ENCODE measurements at regions not wholly inside any gene's neighbourhood (a gene's known extent, or its start where the extent isn't known, plus 50 kb on each side); places are given as distances from the start of the nearest gene placed in this dataset.

DNA sequence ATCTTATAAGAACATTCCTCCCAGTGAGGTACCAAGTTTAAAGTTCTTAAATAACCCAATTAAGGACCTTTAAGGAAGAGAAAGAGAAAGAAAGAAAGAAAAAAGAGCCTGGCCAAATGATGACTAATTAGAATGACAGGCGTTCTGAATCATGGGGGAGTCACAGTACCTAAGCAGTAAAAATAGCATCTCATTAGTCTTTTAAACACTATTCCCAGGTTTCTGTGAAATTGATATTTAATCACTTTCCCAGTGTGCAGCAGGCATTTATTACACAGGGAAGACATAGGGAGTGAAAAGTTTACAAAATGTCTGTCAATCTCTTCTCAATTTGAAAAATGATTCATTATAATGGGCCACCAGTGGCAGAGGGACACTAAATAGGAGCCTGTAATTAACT, 251.4 kb upstream of the MANEA start:
- Histone ChIP-seq H2AK5ac (ENCODE audit: low read length, severe bottlenecking) (no peak overlapping the region), H4K8ac (ENCODE audit: low read length) (no peak overlapping the region), H3K14ac (ENCODE audit: low read length in 2 of 2) (no peak overlapping the region), H3K79me1 (replicated peaks; ENCODE audit: low read length, poor library complexity, severe bottlenecking) (no peaks in the 10 kb centered on the region), H2BK5ac (ENCODE audit: low read depth, low read length, poor library complexity, severe bottlenecking) (no peak overlapping the region), H3K27ac (ENCODE audit: low read length, poor library complexity, severe bottlenecking) (no peak overlapping the region), H3K27me3 (ENCODE audit: control insufficient read depth in 1 of 2, insufficient read depth in 1 of 2, low read length in 2 of 2) (no peaks in the 10 kb centered on the region), H3K4me2 (ENCODE audit: low read length, poor library complexity, severe bottlenecking) (no peak overlapping the region), H2BK120ac (ENCODE audit: low read depth, low read length) (no peak overlapping the region), H2BK15ac (ENCODE audit: low read depth, poor library complexity, severe bottlenecking) (no peak overlapping the region), H4K91ac (ENCODE audit: low read length) (no peak overlapping the region), H3K9ac (ENCODE audit: low read length) (no peak overlapping the region), H3K4me3 (ENCODE audit: insufficient read depth in 1 of 2, low read depth in 1 of 2, low read length in 2 of 2) (no peak overlapping the region), H3K18ac (ENCODE audit: low read depth in 1 of 2, low read length in 2 of 2) (no peak overlapping the region), H2BK12ac (ENCODE audit: low read length in 2 of 2) (no peak overlapping the region), H3K9me3 (ENCODE audit: control insufficient read depth, low read length) (no peaks in the 10 kb centered on the region), H2AFZ (ENCODE audit: low read depth, low read length) (no peak overlapping the region), H3K4me1 (ENCODE audit: control insufficient read depth, insufficient read depth, low read depth, low read length) (no peaks in the 10 kb centered on the region), H3K4ac (ENCODE audit: low read depth in 1 of 2, low read length in 2 of 2) (no peak overlapping the region), H3K36me3 (ENCODE audit: control insufficient read depth in 1 of 2, insufficient read depth in 2 of 2, low read depth in 1 of 2, low read length in 2 of 2) (no peaks in the 10 kb centered on the region), H3K23ac (ENCODE audit: low read length in 2 of 2) (no peak overlapping the region)
- WGBS: no CpG with 5 or more reads among the region's 1 CpG
- DNase-seq: no peak

DNA sequence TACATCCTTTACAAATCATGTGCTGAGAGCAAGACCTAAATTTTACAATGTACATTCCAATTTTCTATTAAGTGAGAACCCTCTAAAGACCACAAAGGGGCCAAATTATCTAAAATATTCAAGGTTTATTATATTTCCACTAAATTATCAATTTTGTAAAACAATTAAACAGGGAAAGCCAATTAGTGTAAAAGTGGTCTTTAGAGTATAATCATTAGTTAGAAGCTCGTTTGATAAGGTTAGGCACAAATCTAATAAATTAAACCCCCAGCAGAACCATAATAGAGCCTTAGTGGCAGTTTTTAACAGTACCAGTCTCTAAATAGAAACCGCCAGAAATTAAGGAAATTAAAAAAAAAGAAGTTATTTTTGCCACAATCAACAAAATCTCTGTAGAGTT, 249.1 kb upstream of the MANEA start:
- H3K4me3 ChIP-seq (ENCODE audit: insufficient read depth in 1 of 2, low read depth in 1 of 2, low read length in 2 of 2): no peak overlapping the region
- no peak overlapping the region for H4K8ac ChIP-seq (ENCODE audit: low read length)
- H3K23ac ChIP-seq (ENCODE audit: low read length in 2 of 2): no peak overlapping the region
- DNase-seq: no peak
- H3K14ac ChIP-seq (ENCODE audit: low read length in 2 of 2): no peak overlapping the region
- no peaks in the 10 kb centered on the region for H3K27me3 ChIP-seq (ENCODE audit: control insufficient read depth in 1 of 2, insufficient read depth in 1 of 2, low read length in 2 of 2)
- H3K18ac ChIP-seq (ENCODE audit: low read depth in 1 of 2, low read length in 2 of 2): no peak overlapping the region
- H3K79me1 ChIP-seq (replicated peaks; ENCODE audit: low read length, poor library complexity, severe bottlenecking): no peaks in the 10 kb centered on the region
- H3K9me3 ChIP-seq (ENCODE audit: control insufficient read depth, low read length): no peaks in the 10 kb centered on the region
- H2BK12ac ChIP-seq (ENCODE audit: low read length in 2 of 2): no peak overlapping the region
- no peak overlapping the region for H3K4ac ChIP-seq (ENCODE audit: low read depth in 1 of 2, low read length in 2 of 2)
- no peak overlapping the region for H2AK5ac ChIP-seq (ENCODE audit: low read length, severe bottlenecking)
- no peak overlapping the region for H3K4me2 ChIP-seq (ENCODE audit: low read length, poor library complexity, severe bottlenecking)
- H3K4me1 ChIP-seq (ENCODE audit: control insufficient read depth, insufficient read depth, low read depth, low read length): no peaks in the 10 kb centered on the region
- H4K91ac ChIP-seq (ENCODE audit: low read length): no peak overlapping the region
- H2AFZ ChIP-seq (ENCODE audit: low read depth, low read length): no peak overlapping the region
- H2BK5ac ChIP-seq (ENCODE audit: low read depth, low read length, poor library complexity, severe bottlenecking): no peak overlapping the region
- H3K36me3 ChIP-seq (ENCODE audit: control insufficient read depth in 1 of 2, insufficient read depth in 2 of 2, low read depth in 1 of 2, low read length in 2 of 2): no peaks in the 10 kb centered on the region
- H3K9ac ChIP-seq (ENCODE audit: low read length): no peak overlapping the region
- no peak overlapping the region for H2BK120ac ChIP-seq (ENCODE audit: low read depth, low read length)
- WGBS: no CpG with 5 or more reads among the region's 2 CpGs
- no peak overlapping the region for H3K27ac ChIP-seq (ENCODE audit: low read length, poor library complexity, severe bottlenecking)
- no peak overlapping the region for H2BK15ac ChIP-seq (ENCODE audit: low read depth, poor library complexity, severe bottlenecking)

DNA sequence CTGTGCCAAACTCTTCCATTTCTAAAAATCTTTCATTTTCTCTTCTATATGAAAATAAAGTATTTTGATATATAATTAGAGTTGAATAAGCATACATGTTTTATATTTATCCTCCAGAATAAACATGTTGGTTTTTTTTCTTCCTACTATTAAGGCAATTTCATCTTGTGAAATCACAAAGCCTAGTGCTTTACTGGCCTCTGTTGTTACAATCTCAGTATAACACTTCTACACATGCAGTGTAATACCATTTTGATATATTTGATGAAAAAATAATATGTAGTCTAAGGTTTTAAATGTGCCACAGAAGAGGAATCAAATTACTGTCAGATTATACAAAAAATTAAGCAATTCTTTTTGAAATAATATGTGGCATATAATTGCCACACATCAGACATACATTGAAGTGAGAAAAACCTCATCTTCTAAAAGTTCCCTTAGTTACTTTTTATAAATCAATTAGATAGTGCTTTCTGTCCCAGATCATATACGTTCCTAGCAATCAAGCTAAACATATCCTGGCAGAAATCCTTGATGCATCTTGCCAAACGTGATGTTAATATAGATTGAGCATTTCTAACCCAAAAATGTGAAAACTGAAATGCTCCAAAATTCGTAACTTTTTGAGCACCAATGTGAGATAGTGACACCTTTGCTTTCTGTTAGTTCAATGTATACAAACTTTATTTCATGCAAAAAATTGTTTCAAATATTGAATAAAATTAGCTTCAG, 225.1 kb upstream of the MANEA start:
- Histone ChIP-seq H3K4me3 (ENCODE audit: insufficient read depth in 1 of 2, low read depth in 1 of 2, low read length in 2 of 2) (no peak overlapping the region), H3K27me3 (ENCODE audit: control insufficient read depth in 1 of 2, insufficient read depth in 1 of 2, low read length in 2 of 2) (no peaks in the 10 kb centered on the region), H3K79me1 (replicated peaks; ENCODE audit: low read length, poor library complexity, severe bottlenecking) (no peaks in the 10 kb centered on the region), H3K36me3 (ENCODE audit: control insufficient read depth in 1 of 2, insufficient read depth in 2 of 2, low read depth in 1 of 2, low read length in 2 of 2) (no peaks in the 10 kb centered on the region), H2AFZ (ENCODE audit: low read depth, low read length) (no peak overlapping the region), H2BK5ac (ENCODE audit: low read depth, low read length, poor library complexity, severe bottlenecking) (no peak overlapping the region), H2AK5ac (ENCODE audit: low read length, severe bottlenecking) (no peak overlapping the region), H3K4me1 (ENCODE audit: control insufficient read depth, insufficient read depth, low read depth, low read length) (no peaks in the 10 kb centered on the region), H2BK12ac (ENCODE audit: low read length in 2 of 2) (no peak overlapping the region), H3K4ac (ENCODE audit: low read depth in 1 of 2, low read length in 2 of 2) (no peak overlapping the region), H3K27ac (ENCODE audit: low read length, poor library complexity, severe bottlenecking) (no peak overlapping the region), H2BK120ac (ENCODE audit: low read depth, low read length) (no peak overlapping the region), H3K9ac (ENCODE audit: low read length) (no peak overlapping the region), H3K14ac (ENCODE audit: low read length in 2 of 2) (no peak overlapping the region), H4K91ac (ENCODE audit: low read length) (no peak overlapping the region), H3K23ac (ENCODE audit: low read length in 2 of 2) (no peak overlapping the region), H3K9me3 (ENCODE audit: control insufficient read depth, low read length) (no peaks in the 10 kb centered on the region), H2BK15ac (ENCODE audit: low read depth, poor library complexity, severe bottlenecking) (no peak overlapping the region), H3K18ac (ENCODE audit: low read depth in 1 of 2, low read length in 2 of 2) (no peak overlapping the region), H3K4me2 (ENCODE audit: low read length, poor library complexity, severe bottlenecking) (no peak overlapping the region), H4K8ac (ENCODE audit: low read length) (no peak overlapping the region)
- DNase-seq: no peak
- WGBS: 33% methylated on average over 1 of the region's 3 CpGs

DNA sequence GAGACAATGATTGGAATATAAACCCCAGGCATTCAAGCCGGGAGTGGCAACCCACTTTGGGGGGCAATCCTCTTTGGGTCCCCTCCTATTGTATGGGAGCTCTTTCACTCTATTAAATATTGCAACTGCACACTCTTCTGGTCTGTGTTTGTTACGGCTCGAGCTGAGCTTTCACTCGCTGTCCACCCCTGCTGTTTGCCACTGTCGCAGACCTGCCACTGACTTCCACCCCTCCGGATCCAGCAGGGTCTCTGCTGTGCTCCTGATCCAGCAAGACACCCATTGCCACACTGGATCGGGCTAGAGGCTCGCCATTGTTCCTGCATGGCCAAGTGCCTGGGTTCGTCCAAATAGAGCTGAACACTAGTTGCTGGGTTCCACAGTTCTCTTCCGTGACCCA, 222.8 kb upstream of the MANEA start:
- Histone ChIP-seq H2AFZ (ENCODE audit: low read depth, low read length) (no peak overlapping the region), H3K27me3 (ENCODE audit: control insufficient read depth in 1 of 2, insufficient read depth in 1 of 2, low read length in 2 of 2) (no peaks in the 10 kb centered on the region), H2BK120ac (ENCODE audit: low read depth, low read length) (no peak overlapping the region), H2AK5ac (ENCODE audit: low read length, severe bottlenecking) (no peak overlapping the region), H3K9ac (ENCODE audit: low read length) (no peak overlapping the region), H4K8ac (ENCODE audit: low read length) (no peak overlapping the region), H3K18ac (ENCODE audit: low read depth in 1 of 2, low read length in 2 of 2) (no peak overlapping the region), H3K14ac (ENCODE audit: low read length in 2 of 2) (no peak overlapping the region), H3K4me3 (ENCODE audit: insufficient read depth in 1 of 2, low read depth in 1 of 2, low read length in 2 of 2) (no peak overlapping the region), H3K4me1 (ENCODE audit: control insufficient read depth, insufficient read depth, low read depth, low read length) (no peaks in the 10 kb centered on the region), H2BK12ac (ENCODE audit: low read length in 2 of 2) (no peak overlapping the region), H3K9me3 (ENCODE audit: control insufficient read depth, low read length) (no peaks in the 10 kb centered on the region), H3K36me3 (ENCODE audit: control insufficient read depth in 1 of 2, insufficient read depth in 2 of 2, low read depth in 1 of 2, low read length in 2 of 2) (no peaks in the 10 kb centered on the region), H2BK5ac (ENCODE audit: low read depth, low read length, poor library complexity, severe bottlenecking) (no peak overlapping the region), H3K4me2 (ENCODE audit: low read length, poor library complexity, severe bottlenecking) (no peak overlapping the region), H3K79me1 (replicated peaks; ENCODE audit: low read length, poor library complexity, severe bottlenecking) (no peaks in the 10 kb centered on the region), H2BK15ac (ENCODE audit: low read depth, poor library complexity, severe bottlenecking) (no peak overlapping the region), H3K23ac (ENCODE audit: low read length in 2 of 2) (no peak overlapping the region), H3K27ac (ENCODE audit: low read length, poor library complexity, severe bottlenecking) (no peak overlapping the region), H3K4ac (ENCODE audit: low read depth in 1 of 2, low read length in 2 of 2) (no peak overlapping the region), H4K91ac (ENCODE audit: low read length) (no peak overlapping the region)
- DNase-seq: no peak
- 87% methylated on average over 10 of the region's 10 CpGs for WGBS

All from mesenchymal stem cell (in vitro differentiated cells and primary cell).